ENCODE measurements at regions not wholly inside any gene's neighbourhood (a gene's known extent, or its start where the extent isn't known, plus 50 kb on each side); places are given as distances from the start of the nearest gene placed in this dataset.

DNA sequence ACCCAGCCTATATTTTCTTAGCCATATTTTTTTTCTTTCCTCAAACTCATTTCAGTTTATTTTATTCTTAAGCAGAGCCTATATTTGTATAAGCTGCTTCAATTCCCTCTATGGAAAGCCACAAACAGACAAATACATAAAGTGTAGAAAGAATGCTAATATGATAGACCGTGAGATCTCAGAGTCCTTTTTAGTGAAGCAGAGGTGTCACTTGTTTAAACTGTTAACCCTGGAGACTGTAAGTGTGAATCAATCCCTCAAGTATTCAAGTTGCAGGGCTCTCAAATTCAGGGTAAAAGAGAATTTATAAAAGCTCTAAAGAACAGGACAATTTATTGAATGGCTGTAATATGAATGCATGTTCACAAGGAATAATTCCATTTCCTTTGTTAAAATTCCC lies 72.2 kb upstream of the BHLHE40 start:
- TF ChIP-seq, protein P1, sequence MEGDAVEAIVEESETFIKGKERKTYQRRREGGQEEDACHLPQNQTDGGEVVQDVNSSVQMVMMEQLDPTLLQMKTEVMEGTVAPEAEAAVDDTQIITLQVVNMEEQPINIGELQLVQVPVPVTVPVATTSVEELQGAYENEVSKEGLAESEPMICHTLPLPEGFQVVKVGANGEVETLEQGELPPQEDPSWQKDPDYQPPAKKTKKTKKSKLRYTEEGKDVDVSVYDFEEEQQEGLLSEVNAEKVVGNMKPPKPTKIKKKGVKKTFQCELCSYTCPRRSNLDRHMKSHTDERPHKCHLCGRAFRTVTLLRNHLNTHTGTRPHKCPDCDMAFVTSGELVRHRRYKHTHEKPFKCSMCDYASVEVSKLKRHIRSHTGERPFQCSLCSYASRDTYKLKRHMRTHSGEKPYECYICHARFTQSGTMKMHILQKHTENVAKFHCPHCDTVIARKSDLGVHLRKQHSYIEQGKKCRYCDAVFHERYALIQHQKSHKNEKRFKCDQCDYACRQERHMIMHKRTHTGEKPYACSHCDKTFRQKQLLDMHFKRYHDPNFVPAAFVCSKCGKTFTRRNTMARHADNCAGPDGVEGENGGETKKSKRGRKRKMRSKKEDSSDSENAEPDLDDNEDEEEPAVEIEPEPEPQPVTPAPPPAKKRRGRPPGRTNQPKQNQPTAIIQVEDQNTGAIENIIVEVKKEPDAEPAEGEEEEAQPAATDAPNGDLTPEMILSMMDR (conservative IDR thresholded peaks at IDR 0.05 in 1 of 2, IDR thresholded peaks at IDR 0.05 in 1 of 2; ENCODE audit: extremely low read depth in 1 of 2, insufficient read depth in 1 of 2, low read depth in 1 of 2, low read length in 2 of 2) = no peak
- no peak for TF ChIP-seq EZH2 (IDR thresholded peaks at IDR 0.05; ENCODE audit: borderline replicate concordance, low read length)

Data from mammary epithelial cell (primary cell).